Lung (tissue), 11 donors: ENCODE measurements at regions not wholly inside any gene's neighbourhood (a gene's known extent, or its start where the extent isn't known, plus 50 kb on each side); places are given as distances from the start of the nearest gene placed in this dataset.

Experiments
- ATAC-seq: fragments of 200-7000 bp; cut with Tn5 transposase; one replicate; pipeline ENCODE4 v1.9.1; 2020; ENCODE audit warnings: moderate number of reproducible peaks; ENCODE audit not compliant: insufficient read depth, low FRiP score
- DNase-seq, 3 donors: peaks; one replicate each; pipeline ENCODE4 v3.0.0-alpha.2; 2013 to 2017
- H3K27ac ChIP-seq, 2 donors: one replicate each; pipeline ENCODE4 v1.5.1; 2013; ENCODE audit warnings: mild to moderate bottlenecking in 2 of 2, moderate library complexity in 2 of 2, control low read depth in 1 of 2, inconsistent platforms in 1 of 2, low read depth in 1 of 2, low read length in 1 of 2
- H3K27me3 ChIP-seq, 3 donors: one replicate each; pipeline ENCODE4 v1.5.1; 2013; ENCODE audit warnings: low read length in 2 of 3; ENCODE audit not compliant: control insufficient read depth in 3 of 3, insufficient read depth in 3 of 3
- H3K36me3 ChIP-seq, 4 donors: one replicate each; pipeline ENCODE4 v1.5.1; 2013; ENCODE audit warnings: low read length in 4 of 4, mild to moderate bottlenecking in 1 of 4, moderate library complexity in 1 of 4; ENCODE audit not compliant: control insufficient read depth in 4 of 4, insufficient read depth in 4 of 4
- H3K4me1 ChIP-seq, 5 donors: one replicate each; pipeline ENCODE4 v1.5.1; 2013; ENCODE audit warnings: low read length in 5 of 5, mild to moderate bottlenecking in 2 of 5, moderate library complexity in 1 of 5; ENCODE audit not compliant: control insufficient read depth in 5 of 5, insufficient read depth in 5 of 5
- H3K4me3 ChIP-seq: one replicate; pipeline ENCODE4 v1.5.1; 2013; ENCODE audit warnings: mild to moderate bottlenecking, control low read depth, moderate library complexity
- H3K9ac ChIP-seq, 2 donors: one replicate each; pipeline ENCODE4 v1.5.1; 2013; ENCODE audit warnings: low read length in 2 of 2, control low read depth in 1 of 2; ENCODE audit not compliant: insufficient read depth in 1 of 2
- H3K9me3 ChIP-seq, 4 donors: one replicate each; pipeline ENCODE4 v1.5.1; 2013; ENCODE audit warnings: low read length in 3 of 4, mild to moderate bottlenecking in 1 of 4, moderate library complexity in 1 of 4; ENCODE audit not compliant: control insufficient read depth in 4 of 4, insufficient read depth in 3 of 4
- CTCF ChIP-seq: IDR thresholded peaks from 2 replicates; pipeline ENCODE4 v1.5.1; 2012; ENCODE audit warnings: mild to moderate bottlenecking; ENCODE audit errors: control extremely low read depth, extremely low read depth
- WGBS, 2 donors: extraction: QIAGEN DNeasy Blood & Tissue Kit; methylation state at CpG; one replicate each; pipeline ENCODE4 v1.1.7; 2013; 5-methylcytosine and 5-hydroxymethylcytosine counted together
- donor health status: control.
- donor health status: control.
- donor health status: Bipolar disorder and iron deficiency.
- donor health status: healthy.
- donor health status: DM: yes; HTN: yes; CAD: no.

GRCh38 chr10:28793482-28793881 lies 116.2 kb downstream of the BAMBI start:
- Histone ChIP-seq H3K27me3 (no peaks in the 10 kb centered on the region), H3K9me3 (peaks cover 0 to 2% (median 0%) of the 10 kb centered on the region in 4 donors), H3K4me3 (no peak overlapping the region), H3K4me1 (peaks cover 0 to 28% (median 0%) of the 10 kb centered on the region in 5 donors), H3K36me3 (no peaks in the 10 kb centered on the region), H3K27ac (no peak overlapping the region), H3K9ac (no peak overlapping the region)
- no peak for DNase-seq
- ATAC-seq = no peak
- 84 to 91% methylated on average over 3 of the region's 3 CpGs for WGBS, 2 donors
- no peak for TF ChIP-seq CTCF

- Histone ChIP-seq H3K4me3 (no peak overlapping the region), H3K9ac (no peak overlapping the region), H3K36me3 (no peaks in the 10 kb centered on the region), H3K4me1 (peaks cover 0 to 21% (median 4%) of the 10 kb centered on the region in 5 donors), H3K9me3 (peaks cover 0 to 2% (median 0%) of the 10 kb centered on the region in 4 donors), H3K27ac (no peak overlapping the region), H3K27me3 (no peaks in the 10 kb centered on the region)
- ATAC-seq (no peak), DNase-seq (no peak)
- WGBS, 2 donors = 92% methylated on average over 3 of the region's 3 CpGs
- TF ChIP-seq CTCF = no peak
Measured at GRCh38 chr10:28794986-28795385, 117.7 kb downstream of the BAMBI start.

- no peak overlapping the region for H3K9ac ChIP-seq
- H3K4me1 ChIP-seq = peaks cover 0 to 28% (median 8%) of the 10 kb centered on the region in 5 donors
- peak in 2 of 3 donors; percentile 69 to 73 for DNase-seq
- no peak overlapping the region for H3K27ac ChIP-seq
- no peak for TF ChIP-seq CTCF
- 93% methylated on average over 23 of the region's 23 CpGs for WGBS, 2 donors
- H3K4me3 ChIP-seq = no peak overlapping the region
- no peaks in the 10 kb centered on the region for H3K27me3 ChIP-seq
- ATAC-seq = no peak
- no peaks in the 10 kb centered on the region for H3K9me3 ChIP-seq
- no peaks in the 10 kb centered on the region for H3K36me3 ChIP-seq
Measured at GRCh38 chr10:28796606-28797512, 119.5 kb downstream of the BAMBI start.
